ENCODE measurements at regions not wholly inside any gene's neighbourhood (a gene's known extent, or its start where the extent isn't known, plus 50 kb on each side); places are given as distances from the start of the nearest gene placed in this dataset.

DNA sequence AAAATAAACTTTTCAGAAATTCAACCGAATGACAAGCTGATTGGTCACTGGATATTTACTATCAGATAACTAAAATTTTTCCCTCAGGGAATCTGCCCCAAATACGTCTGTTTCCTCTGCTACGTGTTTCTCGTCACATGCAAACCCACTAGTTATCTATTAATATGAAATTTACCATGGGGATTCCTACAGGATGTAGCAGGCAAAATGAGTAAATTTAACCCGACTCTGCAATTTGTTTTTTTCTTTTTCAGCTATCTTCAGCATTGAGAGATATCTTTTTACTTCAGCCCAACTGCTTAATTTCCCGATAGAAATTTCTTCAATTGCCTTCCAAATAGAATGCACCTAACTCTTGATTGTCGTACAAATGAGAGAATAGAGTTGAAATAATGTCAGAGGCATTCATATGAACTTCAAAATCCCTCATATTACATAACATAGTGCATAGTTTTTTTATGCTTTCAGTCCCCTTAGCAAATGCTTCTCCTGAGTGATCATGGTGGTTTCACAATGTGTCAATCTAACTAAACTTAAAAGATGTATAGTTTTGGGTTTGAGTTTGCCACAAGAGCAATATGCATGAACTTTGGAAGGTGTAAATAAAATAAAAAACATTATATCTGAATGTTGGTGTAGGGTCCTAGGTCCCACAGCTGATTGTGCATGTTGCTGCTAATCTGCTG, 913.1 kb upstream of the GRIA3 start:
- TF ChIP-seq, protein P1, sequence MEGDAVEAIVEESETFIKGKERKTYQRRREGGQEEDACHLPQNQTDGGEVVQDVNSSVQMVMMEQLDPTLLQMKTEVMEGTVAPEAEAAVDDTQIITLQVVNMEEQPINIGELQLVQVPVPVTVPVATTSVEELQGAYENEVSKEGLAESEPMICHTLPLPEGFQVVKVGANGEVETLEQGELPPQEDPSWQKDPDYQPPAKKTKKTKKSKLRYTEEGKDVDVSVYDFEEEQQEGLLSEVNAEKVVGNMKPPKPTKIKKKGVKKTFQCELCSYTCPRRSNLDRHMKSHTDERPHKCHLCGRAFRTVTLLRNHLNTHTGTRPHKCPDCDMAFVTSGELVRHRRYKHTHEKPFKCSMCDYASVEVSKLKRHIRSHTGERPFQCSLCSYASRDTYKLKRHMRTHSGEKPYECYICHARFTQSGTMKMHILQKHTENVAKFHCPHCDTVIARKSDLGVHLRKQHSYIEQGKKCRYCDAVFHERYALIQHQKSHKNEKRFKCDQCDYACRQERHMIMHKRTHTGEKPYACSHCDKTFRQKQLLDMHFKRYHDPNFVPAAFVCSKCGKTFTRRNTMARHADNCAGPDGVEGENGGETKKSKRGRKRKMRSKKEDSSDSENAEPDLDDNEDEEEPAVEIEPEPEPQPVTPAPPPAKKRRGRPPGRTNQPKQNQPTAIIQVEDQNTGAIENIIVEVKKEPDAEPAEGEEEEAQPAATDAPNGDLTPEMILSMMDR (IDR thresholded peaks at IDR 0.05), result no peak
- TF ChIP-seq POLR2A (IDR thresholded peaks at IDR 0.05), result no peak

Measured in thyroid gland (tissue), 4 donors.